Adrenal gland (tissue), 9 donors: ENCODE measurements at regions not wholly inside any gene's neighbourhood (a gene's known extent, or its start where the extent isn't known, plus 50 kb on each side); places are given as distances from the start of the nearest gene placed in this dataset.

Source experiments
- DNase-seq, 7 donors: peaks; one replicate each; pipeline ENCODE4 v3.0.0-alpha.2; 2019 to 2020
- H3K27ac ChIP-seq, 5 donors: fragments of 200-600 bp; sonication (generic) in 4 of 5; 1 replicate in 3 of 5; 2 replicates in 2 of 5; pipeline versions ENCODE4 v1.5.1 to v1.8.0; 2016 to 2020; ENCODE audit warnings: mild to moderate bottlenecking in 1 of 5
- H3K27me3 ChIP-seq: fragments of 200-600 bp; 2 replicates; pipeline ENCODE4 v1.8.0; 2021
- H3K36me3 ChIP-seq, 2 donors: fragments of 200-600 bp; replicated peaks in 1 of 2; 1 replicate in 1 of 2; 2 replicates in 1 of 2; pipeline versions ENCODE4 v1.5.1 to v1.8.0; 2018 to 2022
- H3K4me1 ChIP-seq, 2 donors: fragments of 200-600 bp; replicated peaks in 1 of 2; 1 replicate in 1 of 2; 2 replicates in 1 of 2; pipeline versions ENCODE4 v1.5.1 to v1.8.0; 2018 to 2021
- H3K4me3 ChIP-seq, 4 donors: fragments of 200-600 bp; sonication (generic) in 3 of 4; one replicate each; pipeline ENCODE4 v1.5.1; 2016 to 2018
- H3K9me3 ChIP-seq, 3 donors: fragments of 200-600 bp; sonication (generic) in 1 of 3; replicated peaks in 1 of 3; 1 replicate in 2 of 3; 2 replicates in 1 of 3; pipeline versions ENCODE4 v1.5.1 to v1.8.0; 2016 to 2021
- CTCF ChIP-seq, 6 experiments: fragments of 450-650 bp in 4 of 6; fragments of 200-600 bp in 2 of 6; sonication (generic) in 1 of 6; IDR thresholded peaks; 1 replicate in 5 of 6; 2 replicates in 1 of 6; pipeline versions ENCODE4 v1.5.1 to v1.8.0; 2016 to 2021; ENCODE audit warnings: antibody characterized with exemption in 6 of 6, mild to moderate bottlenecking in 2 of 6, moderate library complexity in 1 of 6
- POLR2A ChIP-seq, 2 donors: fragments of 450-650 bp; IDR thresholded peaks; one replicate each; pipeline ENCODE4 v1.6.1; 2017; ENCODE audit warnings: antibody characterized with exemption in 2 of 2, mild to moderate bottlenecking in 2 of 2, moderate library complexity in 1 of 2
- WGBS, 4 donors: extraction: QIAGEN DNeasy Blood & Tissue Kit in 2 of 4; methylation state at CpG; one replicate each; pipeline versions ENCODE4 v1.1.5 to v1.1.7; 2013 to 2017; 5-methylcytosine and 5-hydroxymethylcytosine counted together
- intact Hi-C, 2 donors: fragments of 100-400 bp; cut with DNase I; formaldehyde crosslinking; loops; one replicate each; pipeline versions ENCODE4 v1.14.1 to v1.15.0; 2022 to 2023
- donor health status: healthy with polysubstance abuse.
- donor health status: Bipolar disorder and iron deficiency.
- donor health status: DM: yes; HTN: yes; CAD: no.
- donor health status: DM: no; HTN: no; CAD: no.
- donor health status: DM: no; HTN: no; CAD: no.

GRCh38 chr10:84844461-84844860 lies 516.1 kb downstream of the CCSER2 start:
- DNase-seq = no peak
- Histone ChIP-seq H3K27ac (no peak overlapping the region), H3K36me3 (no peaks in the 10 kb centered on the region), H3K4me1 (no peaks in the 10 kb centered on the region), H3K4me3 (no peak overlapping the region), H3K9me3 (no peaks in the 10 kb centered on the region), H3K27me3 (no peaks in the 10 kb centered on the region)
- no peak for TF ChIP-seq CTCF (IDR thresholded peaks at IDR 0.05)
- TF ChIP-seq POLR2A (IDR thresholded peaks at IDR 0.05) = no peak
- WGBS, 4 donors = 30 to 54% (median 38%) methylated on average over 2 of the region's 2 CpGs
- intact Hi-C loops = no loop called here

- Histone ChIP-seq H3K36me3 (no peaks in the 10 kb centered on the region), H3K4me1 (no peaks in the 10 kb centered on the region), H3K27me3 (no peaks in the 10 kb centered on the region), H3K27ac (no peak overlapping the region), H3K9me3 (no peaks in the 10 kb centered on the region), H3K4me3 (no peak overlapping the region)
- TF ChIP-seq POLR2A (IDR thresholded peaks at IDR 0.05) (no peak), CTCF (IDR thresholded peaks at IDR 0.05) (peak in 4 of 6 experiments; percentile 4 to 53 (median 34))
- WGBS, 4 donors = 65 to 86% (median 73%) methylated on average over 2 of the region's 2 CpGs
- intact Hi-C loops = no loop called here
- DNase-seq = peak in 3 of 7 donors; percentile 14 to 71 (median 24)
Measured at GRCh38 chr10:84845628-84846261, 517.4 kb downstream of the CCSER2 start.

- Histone ChIP-seq H3K36me3 (no peaks in the 10 kb centered on the region), H3K4me1 (no peaks in the 10 kb centered on the region), H3K4me3 (no peak overlapping the region), H3K9me3 (no peaks in the 10 kb centered on the region), H3K27me3 (no peaks in the 10 kb centered on the region), H3K27ac (no peak overlapping the region)
- TF ChIP-seq CTCF (IDR thresholded peaks at IDR 0.05) = no peak
- TF ChIP-seq POLR2A (IDR thresholded peaks at IDR 0.05) = no peak
- intact Hi-C loops = no loop called here
- WGBS, 4 donors = 84 to 94% (median 86%) methylated on average over 4 of the region's 4 CpGs
- no peak for DNase-seq
Measured at GRCh38 chr10:84846658-84847316, 518.4 kb downstream of the CCSER2 start.

- no peaks in the 10 kb centered on the region for H3K36me3 ChIP-seq
- H3K27me3 ChIP-seq = no peaks in the 10 kb centered on the region
- no peak overlapping the region for H3K27ac ChIP-seq
- intact Hi-C loops = no loop called here
- no peak for DNase-seq
- 25 to 43% (median 38%) methylated on average over 2 of the region's 2 CpGs for WGBS, 4 donors
- no peaks in the 10 kb centered on the region for H3K9me3 ChIP-seq
- H3K4me3 ChIP-seq = no peak overlapping the region
- H3K4me1 ChIP-seq = no peaks in the 10 kb centered on the region
- no peak for TF ChIP-seq POLR2A (IDR thresholded peaks at IDR 0.05)
- no peak for TF ChIP-seq CTCF (IDR thresholded peaks at IDR 0.05)
Measured at GRCh38 chr10:84848967-84849366, 520.6 kb downstream of the CCSER2 start.
